Liver (tissue), 3 donors: ENCODE measurements at regions not wholly inside any gene's neighbourhood (a gene's known extent, or its start where the extent isn't known, plus 50 kb on each side); places are given as distances from the start of the nearest gene placed in this dataset.
A peak's percentile ranks its signal among the peaks of the same experiment; 100 is the strongest.

ENCODE experiments used
- FOXA1 ChIP-seq: IDR thresholded peaks from 2 replicates; pipeline ENCODE4 v1.6.1; 2016; ENCODE audit warnings: antibody characterized with exemption
- GABPA ChIP-seq, 2 donors: IDR thresholded peaks in 1 of 2; conservative IDR thresholded peaks in 1 of 2; 2 replicates each; pipeline ENCODE4 v1.6.1; 2016; ENCODE audit warnings: antibody characterized with exemption in 2 of 2, mild to moderate bottlenecking in 1 of 2, moderate library complexity in 1 of 2
- RAD21 ChIP-seq, 2 donors: IDR thresholded peaks; 2 replicates each; pipeline ENCODE4 v1.6.1; 2016; ENCODE audit warnings: antibody characterized with exemption in 2 of 2, mild to moderate bottlenecking in 2 of 2
- SP1 ChIP-seq: IDR thresholded peaks from 2 replicates; pipeline ENCODE4 v1.6.1; 2018; ENCODE audit warnings: antibody characterized with exemption, mild to moderate bottlenecking
- YY1 ChIP-seq: IDR thresholded peaks from 2 replicates; pipeline ENCODE4 v1.6.1; 2016; ENCODE audit warnings: antibody characterized with exemption, mild to moderate bottlenecking
- TF ChIP-seq, protein P1 (sequence below): fragments of 150-350 bp; IDR thresholded peaks from 2 replicates; pipeline ENCODE4 v1.5.1; 2017; ENCODE audit warnings: improper control_type of control experiment, low read depth, low read length; ENCODE audit not compliant: missing input control
- TF ChIP-seq, protein P2 (sequence below): IDR thresholded peaks from 2 replicates; pipeline ENCODE4 v1.6.1; 2016; ENCODE audit warnings: antibody characterized with exemption
- TF ChIP-seq, protein P3 (sequence below): IDR thresholded peaks from 2 replicates; pipeline ENCODE4 v1.6.1; 2016; ENCODE audit warnings: antibody characterized with exemption
- TF ChIP-seq, protein P4 (sequence below): IDR thresholded peaks from 2 replicates; pipeline ENCODE4 v1.6.1; 2016; ENCODE audit warnings: antibody characterized with exemption, mild to moderate bottlenecking
- TF ChIP-seq, protein P5 (sequence below): IDR thresholded peaks from 2 replicates; pipeline ENCODE4 v1.6.1; 2016; ENCODE audit warnings: antibody characterized with exemption
- donor health status: healthy.
- donor health status: healthy.

DNA sequence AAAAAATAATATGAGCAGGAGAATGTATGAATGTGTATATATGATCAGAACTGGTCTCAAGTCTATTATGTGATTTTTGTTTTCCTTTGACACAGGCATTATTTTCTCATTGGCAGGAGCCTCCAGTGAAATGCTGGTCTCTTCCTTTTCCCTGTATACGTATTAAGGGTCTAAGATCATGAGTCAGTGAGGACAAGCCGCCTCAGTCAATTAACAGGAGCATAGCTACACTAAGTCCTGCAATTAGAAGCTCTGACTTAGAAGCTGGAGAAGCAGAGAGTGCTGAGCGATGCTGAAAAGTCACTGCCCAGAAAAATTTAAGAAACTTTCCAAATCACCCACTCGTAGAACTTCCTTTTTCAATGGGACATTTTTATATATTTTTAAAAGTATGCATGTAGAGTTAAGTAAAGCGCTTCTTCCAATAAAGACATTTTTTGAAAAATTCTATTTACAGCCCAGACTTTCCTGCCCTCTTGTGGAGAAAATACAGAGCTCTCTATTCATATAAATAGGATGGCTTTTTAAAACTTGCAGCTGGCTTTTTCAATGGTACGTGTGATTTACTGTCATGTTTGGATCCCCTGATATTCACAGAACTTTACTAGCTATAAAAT, 70.2 kb upstream of the PSMD7 start:
- TF ChIP-seq, protein P1, sequence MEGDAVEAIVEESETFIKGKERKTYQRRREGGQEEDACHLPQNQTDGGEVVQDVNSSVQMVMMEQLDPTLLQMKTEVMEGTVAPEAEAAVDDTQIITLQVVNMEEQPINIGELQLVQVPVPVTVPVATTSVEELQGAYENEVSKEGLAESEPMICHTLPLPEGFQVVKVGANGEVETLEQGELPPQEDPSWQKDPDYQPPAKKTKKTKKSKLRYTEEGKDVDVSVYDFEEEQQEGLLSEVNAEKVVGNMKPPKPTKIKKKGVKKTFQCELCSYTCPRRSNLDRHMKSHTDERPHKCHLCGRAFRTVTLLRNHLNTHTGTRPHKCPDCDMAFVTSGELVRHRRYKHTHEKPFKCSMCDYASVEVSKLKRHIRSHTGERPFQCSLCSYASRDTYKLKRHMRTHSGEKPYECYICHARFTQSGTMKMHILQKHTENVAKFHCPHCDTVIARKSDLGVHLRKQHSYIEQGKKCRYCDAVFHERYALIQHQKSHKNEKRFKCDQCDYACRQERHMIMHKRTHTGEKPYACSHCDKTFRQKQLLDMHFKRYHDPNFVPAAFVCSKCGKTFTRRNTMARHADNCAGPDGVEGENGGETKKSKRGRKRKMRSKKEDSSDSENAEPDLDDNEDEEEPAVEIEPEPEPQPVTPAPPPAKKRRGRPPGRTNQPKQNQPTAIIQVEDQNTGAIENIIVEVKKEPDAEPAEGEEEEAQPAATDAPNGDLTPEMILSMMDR: peak; percentile 68
- TF ChIP-seq RAD21 (IDR thresholded peaks at IDR 0.05): peak; percentile 89 to 94
- TF ChIP-seq, protein P2, sequence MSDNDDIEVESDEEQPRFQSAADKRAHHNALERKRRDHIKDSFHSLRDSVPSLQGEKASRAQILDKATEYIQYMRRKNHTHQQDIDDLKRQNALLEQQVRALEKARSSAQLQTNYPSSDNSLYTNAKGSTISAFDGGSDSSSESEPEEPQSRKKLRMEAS: no peak
- TF ChIP-seq, protein P3, sequence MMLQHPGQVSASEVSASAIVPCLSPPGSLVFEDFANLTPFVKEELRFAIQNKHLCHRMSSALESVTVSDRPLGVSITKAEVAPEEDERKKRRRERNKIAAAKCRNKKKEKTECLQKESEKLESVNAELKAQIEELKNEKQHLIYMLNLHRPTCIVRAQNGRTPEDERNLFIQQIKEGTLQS: no peak
- TF ChIP-seq SP1: no peak
- TF ChIP-seq, protein P4, sequence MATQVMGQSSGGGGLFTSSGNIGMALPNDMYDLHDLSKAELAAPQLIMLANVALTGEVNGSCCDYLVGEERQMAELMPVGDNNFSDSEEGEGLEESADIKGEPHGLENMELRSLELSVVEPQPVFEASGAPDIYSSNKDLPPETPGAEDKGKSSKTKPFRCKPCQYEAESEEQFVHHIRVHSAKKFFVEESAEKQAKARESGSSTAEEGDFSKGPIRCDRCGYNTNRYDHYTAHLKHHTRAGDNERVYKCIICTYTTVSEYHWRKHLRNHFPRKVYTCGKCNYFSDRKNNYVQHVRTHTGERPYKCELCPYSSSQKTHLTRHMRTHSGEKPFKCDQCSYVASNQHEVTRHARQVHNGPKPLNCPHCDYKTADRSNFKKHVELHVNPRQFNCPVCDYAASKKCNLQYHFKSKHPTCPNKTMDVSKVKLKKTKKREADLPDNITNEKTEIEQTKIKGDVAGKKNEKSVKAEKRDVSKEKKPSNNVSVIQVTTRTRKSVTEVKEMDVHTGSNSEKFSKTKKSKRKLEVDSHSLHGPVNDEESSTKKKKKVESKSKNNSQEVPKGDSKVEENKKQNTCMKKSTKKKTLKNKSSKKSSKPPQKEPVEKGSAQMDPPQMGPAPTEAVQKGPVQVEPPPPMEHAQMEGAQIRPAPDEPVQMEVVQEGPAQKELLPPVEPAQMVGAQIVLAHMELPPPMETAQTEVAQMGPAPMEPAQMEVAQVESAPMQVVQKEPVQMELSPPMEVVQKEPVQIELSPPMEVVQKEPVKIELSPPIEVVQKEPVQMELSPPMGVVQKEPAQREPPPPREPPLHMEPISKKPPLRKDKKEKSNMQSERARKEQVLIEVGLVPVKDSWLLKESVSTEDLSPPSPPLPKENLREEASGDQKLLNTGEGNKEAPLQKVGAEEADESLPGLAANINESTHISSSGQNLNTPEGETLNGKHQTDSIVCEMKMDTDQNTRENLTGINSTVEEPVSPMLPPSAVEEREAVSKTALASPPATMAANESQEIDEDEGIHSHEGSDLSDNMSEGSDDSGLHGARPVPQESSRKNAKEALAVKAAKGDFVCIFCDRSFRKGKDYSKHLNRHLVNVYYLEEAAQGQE: no peak
- TF ChIP-seq, protein P5, sequence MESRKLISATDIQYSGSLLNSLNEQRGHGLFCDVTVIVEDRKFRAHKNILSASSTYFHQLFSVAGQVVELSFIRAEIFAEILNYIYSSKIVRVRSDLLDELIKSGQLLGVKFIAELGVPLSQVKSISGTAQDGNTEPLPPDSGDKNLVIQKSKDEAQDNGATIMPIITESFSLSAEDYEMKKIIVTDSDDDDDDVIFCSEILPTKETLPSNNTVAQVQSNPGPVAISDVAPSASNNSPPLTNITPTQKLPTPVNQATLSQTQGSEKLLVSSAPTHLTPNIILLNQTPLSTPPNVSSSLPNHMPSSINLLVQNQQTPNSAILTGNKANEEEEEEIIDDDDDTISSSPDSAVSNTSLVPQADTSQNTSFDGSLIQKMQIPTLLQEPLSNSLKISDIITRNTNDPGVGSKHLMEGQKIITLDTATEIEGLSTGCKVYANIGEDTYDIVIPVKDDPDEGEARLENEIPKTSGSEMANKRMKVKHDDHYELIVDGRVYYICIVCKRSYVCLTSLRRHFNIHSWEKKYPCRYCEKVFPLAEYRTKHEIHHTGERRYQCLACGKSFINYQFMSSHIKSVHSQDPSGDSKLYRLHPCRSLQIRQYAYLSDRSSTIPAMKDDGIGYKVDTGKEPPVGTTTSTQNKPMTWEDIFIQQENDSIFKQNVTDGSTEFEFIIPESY: no peak
- TF ChIP-seq GABPA (IDR thresholded peaks at IDR 0.05 in 1 of 2, conservative IDR thresholded peaks at IDR 0.05 in 1 of 2): no peak
- TF ChIP-seq YY1: no peak
- TF ChIP-seq FOXA1: no peak
